Liver (tissue), 8 donors: ENCODE measurements at regions not wholly inside any gene's neighbourhood (a gene's known extent, or its start where the extent isn't known, plus 50 kb on each side); places are given as distances from the start of the nearest gene placed in this dataset.

Experiments
- DNase-seq: peaks from one replicate; pipeline ENCODE4 v3.0.0-alpha.2; 2017; ENCODE audit warnings: low spot score
- H3K27ac ChIP-seq, 2 donors: one replicate each; pipeline ENCODE4 v1.7.0; 2013; ENCODE audit warnings: inconsistent platforms in 2 of 2, low read length in 2 of 2, control low read depth in 1 of 2, low read depth in 1 of 2, mild to moderate bottlenecking in 1 of 2
- H3K27me3 ChIP-seq, 4 donors: one replicate each; pipeline versions ENCODE4 v1.6.1 to v1.7.0; 2013; ENCODE audit warnings: low read length in 3 of 4, inconsistent platforms in 1 of 4, mild to moderate bottlenecking in 1 of 4, moderate library complexity in 1 of 4; ENCODE audit not compliant: control insufficient read depth in 4 of 4, insufficient read depth in 4 of 4
- H3K36me3 ChIP-seq, 4 donors: one replicate each; pipeline versions ENCODE4 v1.6.1 to v1.7.0; 2013; ENCODE audit warnings: low read length in 3 of 4, mild to moderate bottlenecking in 3 of 4, low read depth in 1 of 4, moderate library complexity in 1 of 4; ENCODE audit not compliant: control insufficient read depth in 4 of 4, insufficient read depth in 3 of 4
- H3K4me1 ChIP-seq, 4 donors: one replicate each; pipeline versions ENCODE4 v1.6.1 to v1.7.0; 2013; ENCODE audit warnings: low read length in 3 of 4, mild to moderate bottlenecking in 3 of 4, moderate library complexity in 1 of 4; ENCODE audit not compliant: control insufficient read depth in 4 of 4, insufficient read depth in 4 of 4
- H3K4me3 ChIP-seq, 3 donors: one replicate each; pipeline versions ENCODE4 v1.6.1 to v1.7.0; 2013; ENCODE audit warnings: low read length in 3 of 3, control low read depth in 1 of 3, low read depth in 1 of 3, mild to moderate bottlenecking in 1 of 3
- H3K9ac ChIP-seq, 2 donors: one replicate each; pipeline ENCODE4 v1.7.0; 2013; ENCODE audit warnings: low read length in 2 of 2, mild to moderate bottlenecking in 2 of 2, moderate library complexity in 2 of 2, control low read depth in 1 of 2, low read depth in 1 of 2
- H3K9me3 ChIP-seq, 4 donors: one replicate each; pipeline versions ENCODE4 v1.6.1 to v1.7.0; 2013; ENCODE audit warnings: low read length in 3 of 4; ENCODE audit not compliant: control insufficient read depth in 4 of 4
- ATF3 ChIP-seq: IDR thresholded peaks from 2 replicates; pipeline ENCODE4 v1.6.1; 2016; ENCODE audit warnings: antibody characterized with exemption
- EGR1 ChIP-seq, 2 donors: IDR thresholded peaks; 2 replicates each; pipeline ENCODE4 v1.6.1; 2016 to 2018; ENCODE audit warnings: antibody characterized with exemption in 2 of 2, low read depth in 2 of 2
- FOXA1 ChIP-seq: IDR thresholded peaks from 2 replicates; pipeline ENCODE4 v1.6.1; 2016; ENCODE audit warnings: antibody characterized with exemption
- FOXA2 ChIP-seq: IDR thresholded peaks from 2 replicates; pipeline ENCODE4 v1.6.1; 2016; ENCODE audit warnings: antibody characterized with exemption
- GABPA ChIP-seq, 2 donors: IDR thresholded peaks in 1 of 2; conservative IDR thresholded peaks in 1 of 2; 2 replicates each; pipeline ENCODE4 v1.6.1; 2016; ENCODE audit warnings: antibody characterized with exemption in 2 of 2, mild to moderate bottlenecking in 1 of 2, moderate library complexity in 1 of 2
- HNF4A ChIP-seq, 2 donors: conservative IDR thresholded peaks; 2 replicates each; pipeline ENCODE4 v1.6.1; 2016; ENCODE audit warnings: antibody characterized with exemption in 2 of 2, mild to moderate bottlenecking in 2 of 2
- HNF4G ChIP-seq: IDR thresholded peaks from 2 replicates; pipeline ENCODE4 v1.6.1; 2016; ENCODE audit warnings: antibody characterized with exemption
- MAX ChIP-seq: IDR thresholded peaks from 2 replicates; pipeline ENCODE4 v1.6.1; 2016; ENCODE audit warnings: antibody characterized with exemption
- NR2F2 ChIP-seq: IDR thresholded peaks from 2 replicates; pipeline ENCODE4 v1.6.1; 2016; ENCODE audit warnings: antibody characterized with exemption
- RAD21 ChIP-seq, 2 donors: IDR thresholded peaks; 2 replicates each; pipeline ENCODE4 v1.6.1; 2016; ENCODE audit warnings: antibody characterized with exemption in 2 of 2, mild to moderate bottlenecking in 2 of 2
- RXRA ChIP-seq, 2 donors: IDR thresholded peaks; 2 replicates each; pipeline ENCODE4 v1.6.1; 2017 to 2018; ENCODE audit warnings: antibody characterized with exemption in 2 of 2, mild to moderate bottlenecking in 1 of 2
- SP1 ChIP-seq: IDR thresholded peaks from 2 replicates; pipeline ENCODE4 v1.6.1; 2018; ENCODE audit warnings: antibody characterized with exemption, mild to moderate bottlenecking
- TAF1 ChIP-seq: conservative IDR thresholded peaks from 2 replicates; pipeline ENCODE4 v1.6.1; 2016; ENCODE audit warnings: antibody characterized with exemption, mild to moderate bottlenecking
- YY1 ChIP-seq: IDR thresholded peaks from 2 replicates; pipeline ENCODE4 v1.6.1; 2016; ENCODE audit warnings: antibody characterized with exemption, mild to moderate bottlenecking
- ZBTB33 ChIP-seq: IDR thresholded peaks from 2 replicates; pipeline ENCODE4 v1.6.1; 2016; ENCODE audit warnings: antibody characterized with exemption
- WGBS: extraction: QIAGEN DNeasy Blood & Tissue Kit; methylation state at CpG from one replicate; pipeline ENCODE4 v1.1.7; 2013; 5-methylcytosine and 5-hydroxymethylcytosine counted together
- TF ChIP-seq, protein P1 (sequence below): fragments of 150-350 bp; IDR thresholded peaks from 2 replicates; pipeline ENCODE4 v1.5.1; 2017; ENCODE audit warnings: improper control_type of control experiment, low read depth, low read length; ENCODE audit not compliant: missing input control
- donor health status: healthy.
- donor health status: healthy.
- donor health status: healthy.
- donor health status: healthy.
- donor health status: healthy.

GRCh38 chr13:103255587-103256301 lies 189.5 kb upstream of the SLC10A2 start:
- no peak overlapping the region for H3K9ac ChIP-seq
- H3K36me3 ChIP-seq: no peaks in the 10 kb centered on the region
- H3K9me3 ChIP-seq: peaks cover 0 to 2% (median 0%) of the 10 kb centered on the region in 4 donors
- TF ChIP-seq FOXA1 (no peak), SP1 (no peak), FOXA2 (no peak), NR2F2 (no peak), RXRA (IDR thresholded peaks at IDR 0.05) (no peak), HNF4A (conservative IDR thresholded peaks at IDR 0.05) (no peak), GABPA (IDR thresholded peaks at IDR 0.05 in 1 of 2, conservative IDR thresholded peaks at IDR 0.05 in 1 of 2) (no peak), HNF4G (no peak), ATF3 (no peak)
- H3K4me3 ChIP-seq: no peak overlapping the region
- no peaks in the 10 kb centered on the region for H3K27me3 ChIP-seq
- 56% methylated on average over 4 of the region's 4 CpGs for WGBS
- no peaks in the 10 kb centered on the region for H3K4me1 ChIP-seq
- no peak for DNase-seq
- no peak overlapping the region for H3K27ac ChIP-seq

GRCh38 chr13:103250071-103250470 lies 183.9 kb upstream of the SLC10A2 start:
- no peak for DNase-seq
- Histone ChIP-seq H3K4me1 (no peaks in the 10 kb centered on the region), H3K9me3 (peaks cover 0 to 2% (median 0%) of the 10 kb centered on the region in 4 donors), H3K27me3 (no peaks in the 10 kb centered on the region), H3K9ac (no peak overlapping the region), H3K4me3 (no peak overlapping the region), H3K36me3 (no peaks in the 10 kb centered on the region), H3K27ac (no peak overlapping the region)
- 89% methylated on average over 1 of the region's 1 CpG for WGBS
- TF ChIP-seq FOXA2 (no peak), FOXA1 (no peak), YY1 (no peak), MAX (no peak), RXRA (IDR thresholded peaks at IDR 0.05) (no peak), RAD21 (IDR thresholded peaks at IDR 0.05) (no peak), ZBTB33 (no peak), EGR1 (IDR thresholded peaks at IDR 0.05; ENCODE audit: low read depth in 2 of 2) (no peak)

- DNase-seq: no peak
- Histone ChIP-seq H3K27ac (no peak overlapping the region), H3K9ac (no peak overlapping the region), H3K4me1 (no peaks in the 10 kb centered on the region), H3K36me3 (no peaks in the 10 kb centered on the region), H3K27me3 (no peaks in the 10 kb centered on the region), H3K4me3 (no peak overlapping the region), H3K9me3 (no peaks in the 10 kb centered on the region)
- 75% methylated on average over 8 of the region's 8 CpGs for WGBS
- TF ChIP-seq FOXA1 (no peak), TAF1 (no peak), NR2F2 (no peak), RXRA (IDR thresholded peaks at IDR 0.05) (no peak), ZBTB33 (no peak), MAX (no peak), HNF4A (conservative IDR thresholded peaks at IDR 0.05) (no peak), ATF3 (no peak), RAD21 (IDR thresholded peaks at IDR 0.05) (no peak), YY1 (no peak)
- TF ChIP-seq, protein P1, sequence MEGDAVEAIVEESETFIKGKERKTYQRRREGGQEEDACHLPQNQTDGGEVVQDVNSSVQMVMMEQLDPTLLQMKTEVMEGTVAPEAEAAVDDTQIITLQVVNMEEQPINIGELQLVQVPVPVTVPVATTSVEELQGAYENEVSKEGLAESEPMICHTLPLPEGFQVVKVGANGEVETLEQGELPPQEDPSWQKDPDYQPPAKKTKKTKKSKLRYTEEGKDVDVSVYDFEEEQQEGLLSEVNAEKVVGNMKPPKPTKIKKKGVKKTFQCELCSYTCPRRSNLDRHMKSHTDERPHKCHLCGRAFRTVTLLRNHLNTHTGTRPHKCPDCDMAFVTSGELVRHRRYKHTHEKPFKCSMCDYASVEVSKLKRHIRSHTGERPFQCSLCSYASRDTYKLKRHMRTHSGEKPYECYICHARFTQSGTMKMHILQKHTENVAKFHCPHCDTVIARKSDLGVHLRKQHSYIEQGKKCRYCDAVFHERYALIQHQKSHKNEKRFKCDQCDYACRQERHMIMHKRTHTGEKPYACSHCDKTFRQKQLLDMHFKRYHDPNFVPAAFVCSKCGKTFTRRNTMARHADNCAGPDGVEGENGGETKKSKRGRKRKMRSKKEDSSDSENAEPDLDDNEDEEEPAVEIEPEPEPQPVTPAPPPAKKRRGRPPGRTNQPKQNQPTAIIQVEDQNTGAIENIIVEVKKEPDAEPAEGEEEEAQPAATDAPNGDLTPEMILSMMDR: no peak
These were observed 180.5 kb upstream of the SLC10A2 start for GRCh38 chr13:103246581-103247200.
